ENCODE measurements at regions not wholly inside any gene's neighbourhood (a gene's known extent, or its start where the extent isn't known, plus 50 kb on each side); places are given as distances from the start of the nearest gene placed in this dataset.

DNA sequence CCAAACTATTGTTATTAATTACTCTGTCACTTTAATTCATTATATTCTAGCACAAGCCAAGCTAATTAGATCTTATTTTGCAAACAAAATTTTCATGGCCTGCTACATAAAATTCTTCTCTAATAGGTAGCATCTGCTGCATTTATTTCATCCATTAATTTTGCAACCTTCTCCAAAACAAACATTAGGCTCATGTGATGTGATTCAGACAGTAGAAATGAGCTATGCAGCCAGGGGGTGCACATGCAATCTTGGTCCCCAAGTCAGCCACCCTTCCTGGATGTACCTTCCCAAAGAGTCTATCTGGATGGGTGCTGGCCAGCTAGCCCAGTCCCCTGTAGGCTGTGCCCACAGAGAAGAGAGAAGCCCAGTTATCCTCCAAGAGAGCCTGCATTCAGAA lies 242.1 kb upstream of the OSR1 start:
- DNase-seq (ENCODE audit: low spot score), result no peak

GRCh38 chr2:19598971-19599370 lies 240.5 kb upstream of the OSR1 start:
- DNase-seq (ENCODE audit: low spot score), result no peak

DNA sequence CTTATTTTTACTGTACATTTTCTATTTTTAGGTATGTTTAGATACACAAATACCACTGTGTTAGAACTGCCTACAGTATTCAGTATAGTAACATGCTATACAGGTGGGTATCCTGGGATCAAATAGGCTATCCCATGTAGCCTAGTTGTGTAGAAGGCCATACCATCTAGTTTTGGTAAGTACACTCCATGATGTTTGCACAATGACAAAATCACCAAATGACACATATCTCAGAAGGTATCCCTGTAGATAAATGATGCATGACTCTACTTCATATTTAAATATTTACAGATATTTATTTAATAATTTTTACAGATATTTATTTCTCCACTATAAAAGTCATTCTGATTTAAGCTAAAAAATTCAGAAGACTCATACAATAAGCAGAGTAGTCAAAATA lies 233.8 kb upstream of the OSR1 start:
- DNase-seq (ENCODE audit: low spot score), result no peak

GRCh38 chr2:19589791-19590190 lies 231.4 kb upstream of the OSR1 start:
- DNase-seq (ENCODE audit: low spot score), result no peak

DNA sequence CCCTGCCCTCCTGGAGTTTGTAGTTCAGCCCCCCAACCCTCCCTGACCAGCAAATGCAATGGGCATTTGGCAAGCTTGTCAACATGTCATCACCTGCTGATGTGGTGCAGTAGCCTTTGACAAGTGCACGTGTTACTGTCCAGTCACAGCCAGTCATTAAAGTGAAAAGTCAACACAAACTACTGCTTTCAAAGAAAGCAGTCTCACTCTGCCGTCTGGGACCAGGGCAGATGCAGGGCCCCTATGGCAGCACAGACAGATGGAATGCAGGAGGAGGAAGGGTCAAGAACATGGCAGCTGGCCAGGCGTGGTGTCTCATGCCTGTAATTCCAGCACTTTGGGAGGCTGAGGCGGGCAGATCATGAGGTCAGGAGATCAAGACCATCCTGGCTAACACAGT lies 222.4 kb upstream of the OSR1 start:
- no peak for DNase-seq (ENCODE audit: low spot score)

DNA sequence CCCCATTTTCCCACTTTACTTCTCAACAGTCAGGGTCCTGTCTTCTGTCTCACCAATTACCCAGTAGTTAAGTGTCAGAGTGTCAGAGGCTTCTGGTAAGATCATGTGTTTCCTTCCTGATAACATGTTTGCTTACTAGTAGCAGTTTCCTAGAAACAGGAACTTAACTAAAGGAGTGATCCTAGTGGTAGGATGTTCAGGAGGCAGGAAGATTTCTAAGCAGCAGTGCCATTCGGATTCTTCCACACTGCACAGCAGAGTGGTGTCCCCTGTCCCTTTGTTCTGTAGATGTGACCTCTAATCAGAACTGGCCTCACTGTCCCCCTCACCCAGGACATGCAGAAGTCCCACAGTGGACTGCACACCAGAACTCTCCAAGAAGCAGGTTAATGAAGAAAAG lies 221.8 kb upstream of the OSR1 start:
- DNase-seq (ENCODE audit: low spot score), result no peak

- DNase-seq (ENCODE audit: low spot score), result no peak
These were observed 221.0 kb upstream of the OSR1 start for GRCh38 chr2:19579461-19579860.

- no peak for DNase-seq (ENCODE audit: low spot score)
These were observed 219.3 kb upstream of the OSR1 start for GRCh38 chr2:19577723-19578122.

GRCh38 chr2:19576411-19576810 lies 218.0 kb upstream of the OSR1 start:
- DNase-seq (ENCODE audit: low spot score), result no peak

DNA sequence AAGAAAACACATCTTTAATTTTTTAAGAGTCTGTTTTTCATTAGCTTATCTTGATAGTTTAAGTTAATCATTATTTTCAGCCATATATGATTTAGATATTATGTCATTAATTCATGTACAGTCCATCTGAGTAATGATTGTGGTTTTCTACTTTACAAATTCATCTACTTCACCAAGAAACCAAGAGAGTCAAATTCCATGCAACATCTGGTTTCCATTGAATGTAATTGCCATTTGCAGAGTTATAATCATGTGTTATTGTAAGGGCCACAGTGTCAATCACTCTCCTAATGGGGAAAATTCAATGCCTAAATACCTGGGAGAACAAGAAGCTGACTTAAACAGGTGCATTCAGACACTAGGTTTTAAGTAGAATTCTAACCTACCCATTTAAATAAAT lies 217.2 kb upstream of the OSR1 start:
- no peak for DNase-seq (ENCODE audit: low spot score)

GRCh38 chr2:19574778-19575260 lies 216.4 kb upstream of the OSR1 start:
- DNase-seq (ENCODE audit: low spot score), result no peak

DNA sequence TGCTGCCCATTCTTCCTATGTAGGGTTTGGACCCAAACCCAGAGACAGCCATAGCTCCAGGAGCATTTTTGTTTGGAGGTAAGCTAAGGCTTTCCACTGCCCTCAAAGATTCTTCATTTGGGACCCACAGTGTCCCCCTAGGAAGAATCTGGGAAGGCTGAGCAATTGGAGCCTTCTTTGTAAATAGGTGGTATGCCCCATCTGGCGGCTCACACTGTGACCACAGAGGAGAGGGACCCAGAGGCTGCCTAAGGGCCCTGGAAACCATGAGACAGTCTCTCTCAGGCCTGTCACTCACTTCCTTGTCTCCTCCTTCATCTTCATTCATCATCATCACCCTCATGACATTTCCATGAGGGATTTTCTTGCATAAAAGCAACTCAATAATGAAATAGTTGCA lies 215.4 kb upstream of the OSR1 start:
- DNase-seq (ENCODE audit: low spot score), result no peak

DNA sequence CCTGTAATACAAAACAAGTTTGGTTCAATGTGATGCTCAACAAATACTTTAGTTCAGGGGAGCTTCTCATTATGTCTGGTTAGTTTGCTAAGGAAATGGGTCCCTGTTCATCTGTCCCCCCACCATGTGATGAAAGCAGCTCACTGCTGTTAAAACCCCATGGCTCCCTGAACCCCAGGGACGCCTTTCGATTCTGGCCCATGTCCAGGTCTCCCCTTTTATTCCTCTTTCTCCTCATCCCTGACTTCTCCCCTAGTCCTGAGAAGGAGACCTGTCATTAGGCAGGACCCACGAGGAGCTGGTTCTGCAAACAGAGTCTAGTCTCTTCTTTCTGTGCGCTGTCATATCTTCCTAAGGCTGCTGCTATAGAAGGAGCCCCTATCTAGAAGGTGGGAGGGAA lies 213.3 kb upstream of the OSR1 start:
- DNase-seq (ENCODE audit: low spot score), result no peak

DNA sequence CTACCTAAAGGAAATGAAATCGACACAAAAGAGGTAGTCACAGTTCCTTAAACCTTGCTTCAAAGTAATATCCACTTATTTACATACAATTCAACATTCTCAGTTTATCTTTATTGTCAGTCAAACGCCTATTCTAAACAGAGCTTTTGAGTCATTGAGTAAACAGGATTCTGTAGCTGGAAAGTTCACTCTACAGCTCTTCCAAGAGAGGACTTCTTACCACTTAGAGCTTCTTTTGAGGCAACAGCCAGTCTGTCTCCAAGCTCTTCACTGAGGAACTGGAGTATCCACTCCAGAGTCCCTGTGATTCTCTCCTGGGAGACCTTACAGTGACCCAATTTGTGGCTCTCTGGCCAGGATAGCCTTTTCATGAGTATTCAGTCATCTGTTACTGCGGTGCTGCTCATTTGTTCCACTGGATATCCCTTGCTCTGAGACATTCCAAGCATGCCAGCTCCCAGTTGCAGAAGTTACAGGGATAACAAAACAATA lies 210.9 kb upstream of the OSR1 start:
- no peak for DNase-seq (ENCODE audit: low spot score)

DNA sequence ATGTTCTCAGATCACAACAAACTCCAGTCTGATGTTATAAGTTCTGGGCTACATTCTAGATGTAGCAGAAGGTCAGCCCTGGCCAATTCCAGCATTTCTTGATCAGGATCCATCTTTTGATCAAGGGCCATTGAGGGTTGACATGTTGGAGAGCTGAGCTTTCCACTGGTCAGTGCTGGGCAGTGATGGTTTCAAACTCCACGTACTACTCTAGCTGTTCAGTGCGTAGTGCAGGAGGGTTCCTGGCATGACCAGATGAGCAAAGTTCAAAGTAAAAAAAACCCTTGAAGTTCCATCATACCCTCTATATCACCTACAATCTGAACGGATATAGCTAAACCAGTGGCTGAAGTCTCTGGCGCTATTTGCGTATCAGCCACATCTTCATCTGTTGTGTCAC lies 210.4 kb upstream of the OSR1 start:
- no peak for DNase-seq (ENCODE audit: low spot score)

GRCh38 chr2:19560785-19561184 lies 202.4 kb upstream of the OSR1 start:
- no peak for DNase-seq (ENCODE audit: low spot score)

DNA sequence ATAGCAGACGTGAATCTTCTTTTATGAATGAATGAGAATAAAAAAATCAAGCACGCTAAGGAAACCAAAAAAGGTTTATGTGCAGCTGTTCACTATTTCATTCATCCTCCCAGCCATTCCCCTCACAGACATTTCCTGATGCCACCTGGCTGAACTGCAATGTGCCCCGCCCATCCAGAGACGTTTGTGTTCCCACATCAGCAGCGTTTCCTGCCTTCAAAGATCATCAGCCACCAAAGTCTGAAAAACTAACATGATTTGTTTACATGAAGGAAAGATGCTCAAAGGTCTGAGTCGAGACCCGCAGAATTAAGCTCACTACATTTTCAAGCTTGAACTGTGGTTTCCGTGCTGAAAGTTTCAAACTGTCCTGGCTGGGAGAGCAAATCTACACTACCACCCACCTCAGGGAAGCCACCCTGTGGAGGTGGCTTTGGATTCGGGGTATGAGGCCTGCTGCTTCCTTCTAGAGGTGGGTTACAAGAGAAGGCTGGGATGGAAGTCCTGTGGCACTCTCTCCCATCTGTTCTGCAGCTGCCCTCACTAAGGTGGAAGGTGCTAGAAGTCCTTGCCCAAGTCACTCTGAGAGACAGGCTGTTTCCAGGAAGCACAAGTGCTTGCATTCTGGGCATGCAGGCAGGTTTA lies 201.3 kb upstream of the OSR1 start:
- DNase-seq (ENCODE audit: low spot score), result no peak

DNA sequence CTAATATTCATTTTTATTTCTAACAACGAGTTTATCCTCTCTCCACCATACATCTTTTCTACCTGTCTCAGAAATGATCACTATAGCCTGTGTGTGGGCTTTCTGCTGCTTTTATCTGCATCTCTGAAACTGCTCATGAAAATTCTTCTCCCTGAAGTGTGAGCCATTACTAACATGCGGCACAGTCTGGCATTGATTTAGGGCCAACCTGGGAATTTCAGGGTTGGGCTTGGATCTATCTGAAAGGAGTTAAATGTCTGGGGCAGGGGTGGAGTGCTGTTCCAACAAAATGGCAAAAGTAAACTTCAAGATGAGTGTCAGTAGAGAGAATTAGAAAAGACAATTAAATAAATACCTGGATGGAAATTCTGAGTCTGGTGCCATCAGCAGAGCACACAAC lies 198.2 kb upstream of the OSR1 start:
- DNase-seq (ENCODE audit: low spot score), result no peak

DNA sequence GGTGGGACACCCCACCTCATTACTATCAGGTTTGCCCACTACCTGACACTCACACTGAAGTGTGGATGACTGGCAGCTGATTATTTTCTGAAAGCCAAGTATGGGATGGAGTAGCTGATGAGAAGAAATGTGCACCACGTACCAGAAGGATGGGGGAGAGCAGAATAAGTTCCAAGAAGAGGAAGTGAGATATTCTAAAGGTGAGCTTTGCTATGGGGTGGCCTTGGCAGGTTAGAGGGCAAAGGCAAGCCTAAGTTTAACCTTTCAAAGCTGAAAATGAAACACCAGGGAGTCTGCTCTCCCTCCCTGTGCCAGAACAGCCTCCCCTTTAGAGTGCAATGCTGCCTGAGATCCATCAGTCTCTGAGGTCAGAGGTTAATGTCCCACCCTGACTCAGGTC lies 196.1 kb upstream of the OSR1 start:
- no peak for DNase-seq (ENCODE audit: low spot score)

DNA sequence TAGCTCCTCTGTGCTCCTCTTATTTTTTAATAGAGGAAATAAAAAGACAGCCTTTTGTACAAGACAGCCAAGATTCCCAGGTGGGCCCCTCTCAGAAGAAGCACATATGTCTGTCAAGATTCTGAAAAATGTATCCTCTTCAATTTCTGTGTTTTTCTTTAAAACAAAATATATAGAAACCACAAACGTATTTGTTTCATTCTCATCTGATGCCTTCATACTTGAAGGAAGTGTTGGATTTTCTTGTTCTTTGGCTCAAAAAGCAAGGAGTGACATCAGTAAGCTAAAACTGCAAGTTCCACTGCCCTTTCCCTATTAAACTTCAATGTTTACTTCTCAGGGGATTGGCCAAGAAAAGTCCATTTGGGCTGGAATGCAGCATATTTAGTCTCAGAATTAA lies 193.8 kb upstream of the OSR1 start:
- DNase-seq (ENCODE audit: low spot score), result no peak

GRCh38 chr2:19550750-19551149 lies 192.3 kb upstream of the OSR1 start:
- no peak for DNase-seq (ENCODE audit: low spot score)

GRCh38 chr2:19549821-19550220 lies 191.4 kb upstream of the OSR1 start:
- no peak for DNase-seq (ENCODE audit: low spot score)

DNA sequence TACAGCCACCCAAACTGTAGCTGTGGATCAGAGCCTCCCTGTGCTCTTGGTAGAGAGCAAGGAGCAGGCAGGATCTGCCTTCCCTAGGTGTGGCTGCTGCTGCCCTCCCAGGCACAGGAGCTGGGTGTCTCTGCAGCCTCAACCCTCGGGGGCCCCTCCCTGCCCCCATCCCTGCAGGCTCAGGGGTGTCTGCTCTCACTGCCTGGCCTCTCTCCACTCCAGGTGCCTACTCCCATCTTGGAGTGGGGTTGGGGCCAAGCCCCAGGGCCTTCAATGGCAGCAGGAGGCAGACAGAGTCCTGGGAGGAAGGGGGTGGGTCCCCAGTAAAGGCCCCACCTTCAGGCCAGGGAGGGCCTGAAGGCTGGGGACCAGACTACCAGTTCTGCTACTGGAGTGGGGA lies 189.7 kb upstream of the OSR1 start:
- no peak for DNase-seq (ENCODE audit: low spot score)

- DNase-seq (ENCODE audit: low spot score), result no peak
These were observed 188.9 kb upstream of the OSR1 start for GRCh38 chr2:19547321-19547720.

DNA sequence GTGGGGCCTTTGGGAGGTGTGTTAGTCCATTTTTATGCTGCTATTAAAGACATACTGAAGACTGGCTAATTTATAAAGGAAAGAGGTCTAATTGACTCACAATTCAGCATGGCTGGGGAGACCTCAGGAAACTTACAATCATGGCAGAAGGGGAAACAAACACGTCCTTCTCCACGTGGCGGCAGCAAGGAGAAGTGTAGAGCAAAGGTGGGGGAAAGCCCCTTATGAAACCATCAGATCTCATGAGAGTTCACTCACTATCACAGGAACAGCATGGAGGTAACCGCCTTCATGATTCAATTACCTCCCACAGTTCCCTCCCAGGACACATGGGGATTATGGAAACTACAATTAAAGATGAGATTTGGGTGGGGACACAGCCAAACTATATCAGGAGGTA lies 187.1 kb upstream of the OSR1 start:
- DNase-seq (ENCODE audit: low spot score), result no peak

All from iPS-NIHi11 (cell line).